GM12864 (cell line): ENCODE measurements at regions not wholly inside any gene's neighbourhood (a gene's known extent, or its start where the extent isn't known, plus 50 kb on each side); places are given as distances from the start of the nearest gene placed in this dataset.

Experiments
- DNase-seq: peaks from one replicate; pipeline ENCODE4 v3.0.0-alpha.2; 2011; ENCODE audit warnings: low read depth
- H3K4me3 ChIP-seq: 2 replicates; pipeline ENCODE4 v1.5.1; 2011; ENCODE audit warnings: mild to moderate bottlenecking, low read depth, low read length, control low read depth
- CTCF ChIP-seq: IDR thresholded peaks from 2 replicates; pipeline ENCODE4 v1.5.1; 2011; ENCODE audit warnings: low read depth, mild to moderate bottlenecking, moderate library complexity, low read length, control low read depth, inconsistent platforms; ENCODE audit errors: missing control alignments

- no peak for DNase-seq
- no peak overlapping the region for H3K4me3 ChIP-seq
- no peak for TF ChIP-seq CTCF
Measured at GRCh38 chr21:27017246-27017645, 50.4 kb upstream of the ADAMTS5 start.
